H1 (cell line): ENCODE measurements at regions not wholly inside any gene's neighbourhood (a gene's known extent, or its start where the extent isn't known, plus 50 kb on each side); places are given as distances from the start of the nearest gene placed in this dataset.

ENCODE experiments used
- CTCF ChIP-seq, 3 experiments: IDR thresholded peaks; 1 replicate in 2 of 3; 2 replicates in 1 of 3; pipeline versions ENCODE4 v1.5.1 to v1.6.1; 2011; ENCODE audit warnings: low read length in 3 of 3, mild to moderate bottlenecking in 3 of 3, inconsistent platforms in 2 of 3, low read depth in 1 of 3, moderate library complexity in 1 of 3; ENCODE audit not compliant: insufficient read depth in 1 of 3; ENCODE audit errors: control extremely low read depth in 1 of 3
- EGR1 ChIP-seq: IDR thresholded peaks from 2 replicates; pipeline ENCODE4 v1.6.1; 2011; ENCODE audit warnings: low read depth, low read length, borderline replicate concordance
- JUN ChIP-seq: IDR thresholded peaks from 2 replicates; pipeline ENCODE4 v1.6.1; 2011; ENCODE audit warnings: low read depth, mild to moderate bottlenecking, improper control_type of control experiment, low read length
- POLR2AphosphoS5 ChIP-seq: IDR thresholded peaks from 2 replicates; pipeline ENCODE4 v1.6.1; 2011; ENCODE audit warnings: low read depth, low read length
- SIX5 ChIP-seq: IDR thresholded peaks from 2 replicates; pipeline ENCODE4 v1.6.1; 2011; ENCODE audit warnings: mild to moderate bottlenecking, low read depth, low read length
- TAF7 ChIP-seq: optimal IDR thresholded peaks from 2 replicates; pipeline ENCODE3; 2011; ENCODE audit warnings: low read depth, mild to moderate bottlenecking, inconsistent platforms, low read length, moderate library complexity, borderline replicate concordance
- ZNF274 ChIP-seq: IDR thresholded peaks from 2 replicates; pipeline ENCODE4 v1.7.0; 2012; ENCODE audit warnings: low read length, borderline replicate concordance; ENCODE audit errors: extremely low read depth

GRCh38 chr9:82495884-82496777 is 507.6 kb downstream of the SPATA31D1 start:
- no peak for TF ChIP-seq EGR1
- no peak for TF ChIP-seq ZNF274
- TF ChIP-seq POLR2AphosphoS5 = no peak
- TF ChIP-seq CTCF (IDR thresholded peaks at IDR 0.05; ENCODE audit: control extremely low read depth in 1 of 3, insufficient read depth in 1 of 3, low read depth in 1 of 3, low read length in 3 of 3) = no peak
- TF ChIP-seq SIX5 = no peak
- TF ChIP-seq JUN = no peak
- no peak for TF ChIP-seq TAF7
